ENCODE measurements at regions not wholly inside any gene's neighbourhood (a gene's known extent, or its start where the extent isn't known, plus 50 kb on each side); places are given as distances from the start of the nearest gene placed in this dataset.

GRCh38 chr7:106757846-106758245 is 96.9 kb upstream of the CCDC71L start:
- no peak for TF ChIP-seq POLR2AphosphoS5 (IDR thresholded peaks at IDR 0.05; ENCODE audit: low read depth)
- no peak for TF ChIP-seq CTCF (conservative IDR thresholded peaks at IDR 0.05; ENCODE audit: low read depth in 2 of 2)
- TF ChIP-seq CREB1 (CRISPR knock-in tag; IDR thresholded peaks at IDR 0.05; ENCODE audit: low read depth): no peak
- TF ChIP-seq EZH2phosphoT487 (IDR thresholded peaks at IDR 0.05; ENCODE audit: unreplicated experiment): no peak
- TF ChIP-seq EZH2 (IDR thresholded peaks at IDR 0.05; ENCODE audit: low read depth, unreplicated experiment): no peak
- no peak for TF ChIP-seq ETS1 (IDR thresholded peaks at IDR 0.05)
- TF ChIP-seq STAT1 (IDR thresholded peaks at IDR 0.05; ENCODE audit: unreplicated experiment): no peak
- no peak for TF ChIP-seq REST (IDR thresholded peaks at IDR 0.05; ENCODE audit: unreplicated experiment)
- TF ChIP-seq JUNB (IDR thresholded peaks at IDR 0.05; ENCODE audit: unreplicated experiment): no peak
- no peak for TF ChIP-seq NANOG (IDR thresholded peaks at IDR 0.05; ENCODE audit: borderline replicate concordance)
- TF ChIP-seq ZNF331 (CRISPR knock-in tag; IDR thresholded peaks at IDR 0.05; ENCODE audit: low read depth): no peak
- TF ChIP-seq ZNF114 (CRISPR knock-in tag; IDR thresholded peaks at IDR 0.05): no peak

All from GM23338 (cell line).